Epithelial cell of esophagus (primary cell): ENCODE measurements at regions not wholly inside any gene's neighbourhood (a gene's known extent, or its start where the extent isn't known, plus 50 kb on each side); places are given as distances from the start of the nearest gene placed in this dataset.

Source experiments
- DNase-seq: peaks from one replicate; pipeline ENCODE4 v3.0.0; 2010; ENCODE audit warnings: low read depth
- H3K4me3 ChIP-seq: 2 replicates; pipeline ENCODE4 v1.5.1; 2011; ENCODE audit warnings: mild to moderate bottlenecking, low read length, control low read depth
- TF ChIP-seq, protein P1 (sequence below): IDR thresholded peaks from 2 replicates; pipeline ENCODE4 v1.5.1; 2011; ENCODE audit warnings: low read depth, mild to moderate bottlenecking, low read length, control low read depth, inconsistent platforms; ENCODE audit not compliant: insufficient read depth; ENCODE audit errors: missing control alignments

DNA sequence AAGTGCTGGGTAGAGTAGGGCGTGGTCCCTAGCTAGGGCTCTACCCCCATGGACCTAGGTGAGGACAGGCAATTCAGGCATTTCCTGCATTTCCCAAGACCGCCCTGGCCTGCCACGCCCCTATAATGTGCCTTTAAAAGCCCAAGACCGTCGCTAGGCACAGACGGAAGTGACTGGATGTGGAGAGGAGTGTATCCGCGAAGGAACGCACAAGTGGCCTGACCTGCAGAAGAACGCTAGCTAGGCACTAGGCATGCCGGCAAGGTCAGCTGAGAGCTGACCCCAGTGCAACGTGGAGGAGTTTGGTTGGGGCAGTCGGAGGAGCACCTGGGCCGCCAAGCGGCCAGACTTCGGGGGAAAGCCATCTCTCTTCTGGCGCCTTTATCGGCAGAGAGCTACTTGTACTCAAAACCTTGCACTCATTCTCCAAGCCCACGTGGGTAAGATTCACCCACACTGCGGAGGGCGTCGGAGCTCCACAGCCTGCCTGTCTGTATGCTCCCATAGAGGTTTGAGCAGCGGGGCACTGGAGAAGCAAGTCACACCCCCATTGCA is 370.0 kb downstream of the FGF9 start:
- TF ChIP-seq, protein P1, sequence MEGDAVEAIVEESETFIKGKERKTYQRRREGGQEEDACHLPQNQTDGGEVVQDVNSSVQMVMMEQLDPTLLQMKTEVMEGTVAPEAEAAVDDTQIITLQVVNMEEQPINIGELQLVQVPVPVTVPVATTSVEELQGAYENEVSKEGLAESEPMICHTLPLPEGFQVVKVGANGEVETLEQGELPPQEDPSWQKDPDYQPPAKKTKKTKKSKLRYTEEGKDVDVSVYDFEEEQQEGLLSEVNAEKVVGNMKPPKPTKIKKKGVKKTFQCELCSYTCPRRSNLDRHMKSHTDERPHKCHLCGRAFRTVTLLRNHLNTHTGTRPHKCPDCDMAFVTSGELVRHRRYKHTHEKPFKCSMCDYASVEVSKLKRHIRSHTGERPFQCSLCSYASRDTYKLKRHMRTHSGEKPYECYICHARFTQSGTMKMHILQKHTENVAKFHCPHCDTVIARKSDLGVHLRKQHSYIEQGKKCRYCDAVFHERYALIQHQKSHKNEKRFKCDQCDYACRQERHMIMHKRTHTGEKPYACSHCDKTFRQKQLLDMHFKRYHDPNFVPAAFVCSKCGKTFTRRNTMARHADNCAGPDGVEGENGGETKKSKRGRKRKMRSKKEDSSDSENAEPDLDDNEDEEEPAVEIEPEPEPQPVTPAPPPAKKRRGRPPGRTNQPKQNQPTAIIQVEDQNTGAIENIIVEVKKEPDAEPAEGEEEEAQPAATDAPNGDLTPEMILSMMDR = no peak
- DNase-seq = peak; percentile 16
- peak overlapping the region; percentile 24 for H3K4me3 ChIP-seq

DNA sequence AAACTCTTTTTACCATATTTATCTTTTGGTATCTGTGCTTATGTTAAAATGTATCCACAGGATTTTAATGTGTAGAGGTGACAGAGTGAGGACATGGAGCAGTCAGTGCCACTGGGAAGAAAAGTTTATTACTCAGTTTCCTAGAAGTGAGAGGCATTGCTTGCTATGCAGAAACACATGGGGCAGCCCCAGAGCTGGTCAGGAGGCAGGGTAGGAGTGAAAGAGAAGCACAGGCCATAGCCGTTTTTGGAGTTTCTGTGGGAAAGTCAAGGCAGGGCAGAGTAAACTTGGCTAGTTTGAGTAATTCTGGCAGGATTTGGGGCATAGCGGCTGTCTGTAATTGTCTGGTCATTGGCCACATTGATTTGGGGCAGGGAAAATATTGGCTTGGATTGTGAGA is 370.9 kb downstream of the FGF9 start:
- no peak for DNase-seq
- TF ChIP-seq, protein P1 = no peak
- no peak overlapping the region for H3K4me3 ChIP-seq

DNA sequence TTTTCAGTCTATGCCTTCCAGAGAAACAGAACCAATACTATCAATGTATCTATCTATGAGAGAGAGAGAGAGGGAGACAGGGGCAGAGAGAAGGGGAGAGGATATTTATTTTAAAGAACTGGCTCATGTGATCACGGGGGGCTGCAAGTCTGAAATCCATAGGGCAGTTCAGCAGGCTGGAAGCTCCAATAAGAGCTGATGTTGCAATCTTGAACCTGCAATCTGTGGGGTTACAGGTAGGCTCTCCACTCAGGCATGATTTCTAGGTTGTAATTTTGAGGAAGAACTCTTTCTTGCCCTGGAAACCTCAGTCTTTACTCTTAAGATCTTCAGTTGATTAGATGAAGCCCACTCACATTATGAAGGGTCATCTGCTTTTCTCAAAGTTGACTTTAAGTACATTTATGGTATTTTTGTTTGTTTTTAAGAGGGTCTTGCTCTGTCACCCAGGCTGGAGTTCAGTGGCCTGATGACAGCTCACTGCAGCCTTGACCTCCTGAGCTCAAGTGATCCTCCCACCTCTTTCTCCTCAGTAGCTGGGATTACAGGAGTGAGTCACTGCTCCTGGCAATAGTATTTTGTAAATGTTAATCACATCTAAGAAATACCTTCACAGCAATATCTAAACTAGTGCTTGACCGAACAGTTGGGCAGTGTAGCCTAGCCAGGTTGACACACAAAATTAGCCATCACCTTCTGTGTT is 376.4 kb downstream of the FGF9 start:
- peak; percentile 25 for DNase-seq
- TF ChIP-seq, protein P1 = no peak
- no peak overlapping the region for H3K4me3 ChIP-seq

DNA sequence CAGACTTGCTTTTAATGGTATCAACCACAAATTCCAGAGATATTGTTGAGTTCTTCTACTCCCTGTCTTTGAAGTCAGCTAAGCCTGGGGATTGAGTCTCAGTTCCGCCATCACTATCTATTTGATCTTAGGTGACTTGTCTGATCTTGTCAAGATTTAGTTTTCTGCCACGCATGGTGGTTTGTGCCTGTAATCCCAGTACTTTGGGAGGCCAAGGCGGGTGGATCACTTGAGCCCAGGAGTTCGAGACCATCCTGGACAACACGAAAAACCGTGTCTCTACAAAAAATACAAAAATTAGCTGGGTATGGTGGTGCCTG is 376.9 kb downstream of the FGF9 start:
- no peak overlapping the region for H3K4me3 ChIP-seq
- TF ChIP-seq, protein P1 = no peak
- DNase-seq = no peak

DNA sequence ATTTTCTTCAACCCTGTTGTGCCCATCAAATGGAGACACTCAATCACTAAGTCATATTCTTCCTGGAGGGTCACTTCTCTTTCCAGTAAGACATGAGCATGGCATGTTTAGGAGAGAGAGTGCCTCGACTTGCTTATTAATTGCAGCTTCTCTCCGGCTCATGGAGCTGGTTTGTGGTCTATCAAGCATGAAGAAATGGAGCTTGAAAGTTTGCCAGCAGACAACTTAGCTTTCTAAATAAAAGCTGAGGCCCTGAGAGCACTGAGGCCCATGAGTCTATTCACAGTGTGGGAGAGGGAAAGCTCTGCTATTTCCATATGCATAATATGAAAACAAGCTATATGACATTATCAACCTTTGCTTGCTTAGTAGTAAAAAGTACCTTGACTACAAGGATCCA is 378.5 kb downstream of the FGF9 start:
- TF ChIP-seq, protein P1 = no peak

DNA sequence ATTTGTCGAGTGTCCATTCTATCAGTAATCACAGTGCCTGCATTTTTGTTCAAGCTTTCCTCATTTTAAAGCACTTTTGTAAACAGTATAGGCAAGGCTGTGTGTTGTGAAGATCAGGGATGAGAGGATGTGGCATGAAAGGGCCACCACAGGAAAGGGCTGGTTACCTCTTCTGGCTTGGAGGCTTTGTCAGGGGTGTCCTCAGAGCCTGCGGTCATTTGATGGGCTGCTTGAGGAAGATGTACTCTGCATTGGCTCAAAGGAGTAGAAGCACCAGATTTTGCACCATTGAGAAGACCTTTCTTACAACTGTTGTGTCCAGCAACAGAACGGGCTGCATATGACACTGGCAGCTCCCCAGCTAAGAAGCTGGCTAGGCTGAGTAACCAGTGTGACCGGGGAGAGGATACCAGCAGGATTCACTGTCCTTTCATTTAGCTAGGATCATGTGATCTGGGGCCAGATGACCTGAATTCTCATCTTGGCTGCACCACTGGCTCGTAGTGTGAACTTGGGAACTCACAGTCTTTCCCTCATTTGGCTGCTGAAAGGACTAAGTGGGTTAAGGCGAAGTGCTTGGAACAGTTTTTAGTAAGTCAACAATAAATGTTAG is 380.2 kb downstream of the FGF9 start:
- no peak overlapping the region for H3K4me3 ChIP-seq
- TF ChIP-seq, protein P1 = no peak
- DNase-seq = no peak

More for the DNA sequence above, 378.5 kb downstream of the FGF9 start:
- H3K4me3 ChIP-seq = no peak overlapping the region
- DNase-seq = no peak

DNA sequence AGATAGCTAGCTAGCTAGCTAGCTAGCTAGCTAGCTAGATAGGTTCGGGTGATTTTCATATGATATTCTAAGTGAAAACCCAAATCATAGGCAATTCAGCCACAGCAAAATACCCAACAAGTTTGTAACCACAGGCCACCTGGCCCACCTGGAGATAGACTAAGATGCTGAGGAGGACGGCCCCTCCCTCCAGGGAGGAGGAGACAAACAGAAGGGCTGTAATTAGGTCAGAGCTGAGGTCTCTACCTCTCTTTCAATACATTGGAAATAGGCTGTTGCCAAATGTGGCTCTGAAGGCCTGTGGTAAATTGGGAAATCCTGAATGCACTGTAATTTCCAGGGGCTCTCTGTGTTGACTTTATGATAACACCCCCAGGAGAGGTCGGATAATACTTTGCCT is 382.2 kb downstream of the FGF9 start:
- no peak for DNase-seq
- TF ChIP-seq, protein P1 = no peak

More for the DNA sequence above, 382.2 kb downstream of the FGF9 start:
- H3K4me3 ChIP-seq = no peak overlapping the region
